Stimulated activated CD4-positive, alpha-beta T cell treated with anti-CD3 and anti-CD28 coated beads, Interleukin-15, amount 100 ng/mL, for 48 hours (primary cell): ENCODE measurements at regions not wholly inside any gene's neighbourhood (a gene's known extent, or its start where the extent isn't known, plus 50 kb on each side); places are given as distances from the start of the nearest gene placed in this dataset.
"Not testable (repeated sequence)": the region's sequence is repeated elsewhere in the genome, so short reads cannot be mapped to it uniquely, and the experiment has no call there.

ENCODE experiments used
- DNase-seq, 2 donors: peaks; one replicate each; pipeline ENCODE4 v3.0.0-alpha.2; 2020; ENCODE audit warnings: low read depth in 2 of 2

DNA sequence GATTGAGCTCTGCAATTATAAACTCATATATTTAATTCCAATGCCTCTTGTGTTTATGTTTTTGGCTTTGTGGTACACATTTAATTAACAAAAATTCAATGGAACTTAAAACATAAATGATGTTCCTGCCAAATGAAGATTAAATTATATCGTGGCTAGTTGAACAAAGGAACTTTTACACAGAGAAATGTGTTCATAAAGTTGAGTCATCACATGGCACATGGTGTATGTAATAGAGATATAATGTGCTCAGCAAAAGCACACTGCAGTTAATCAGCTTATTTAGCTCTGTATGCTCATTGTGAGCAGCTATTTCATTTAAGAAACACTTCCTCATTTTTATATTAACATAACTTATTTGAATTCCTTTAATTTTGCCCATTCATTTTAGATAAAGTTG lies 1295.6 kb upstream of the CITED2 start:
- DNase-seq = no peak

DNA sequence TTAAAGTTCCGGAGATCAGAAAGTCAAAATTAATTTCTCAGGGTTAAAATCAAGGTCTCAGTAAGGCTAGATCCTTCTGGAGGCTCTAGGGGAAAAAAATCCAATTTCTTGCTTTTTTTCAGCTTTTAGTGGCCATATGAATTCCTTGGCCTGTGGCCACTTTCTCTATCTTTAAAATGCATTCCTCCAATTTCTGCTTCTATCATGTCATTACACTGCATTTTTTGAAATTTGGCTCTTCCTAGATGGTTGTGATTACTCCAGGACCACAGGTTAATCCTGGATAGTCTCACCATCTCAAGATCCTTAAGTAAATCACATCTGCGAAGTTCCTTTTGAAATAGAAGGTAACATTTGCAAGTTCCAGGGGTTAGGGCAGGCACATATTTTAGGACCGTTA lies 1294.9 kb upstream of the CITED2 start:
- no peak for DNase-seq

- DNase-seq = no peak
Measured at GRCh38 chr6:140663772-140664171, 1289.3 kb upstream of the CITED2 start.

DNA sequence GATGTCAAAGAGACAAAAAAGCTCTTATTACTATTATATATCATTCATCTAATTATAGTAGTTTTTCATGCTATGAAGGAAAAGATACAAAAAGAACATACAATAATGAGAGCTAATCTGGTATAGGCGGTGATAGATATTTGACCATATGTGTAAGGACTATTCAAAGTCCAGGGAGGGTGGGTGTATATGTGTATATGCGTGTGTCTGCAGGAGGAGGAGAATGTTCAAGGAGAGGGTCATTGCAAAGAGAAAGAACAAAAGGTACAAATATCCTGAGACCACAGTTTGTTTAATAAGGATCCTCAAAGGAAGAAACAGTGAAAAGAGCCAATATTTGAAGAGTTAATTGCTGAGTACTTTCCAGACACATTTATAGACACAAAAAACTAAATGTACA lies 1288.6 kb upstream of the CITED2 start:
- no peak for DNase-seq

DNA sequence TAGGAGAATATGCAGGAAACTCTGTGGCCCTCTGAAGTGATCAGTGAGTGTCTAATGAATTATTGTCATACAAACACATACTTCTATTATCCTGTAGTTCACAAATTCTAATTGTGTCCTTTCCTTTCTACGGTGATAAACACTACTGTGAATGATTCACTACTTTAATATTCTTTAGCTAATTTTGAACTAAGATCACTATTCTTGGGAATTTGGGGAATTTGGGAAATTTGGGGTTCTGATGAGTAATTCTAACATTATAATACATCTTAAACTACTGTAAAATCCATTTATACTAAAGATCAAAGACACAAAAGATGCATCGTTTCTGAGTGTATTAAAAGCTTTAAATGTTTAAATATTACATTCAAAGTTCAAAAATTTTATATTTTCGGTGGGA lies 1287.2 kb upstream of the CITED2 start:
- DNase-seq = no peak

- no peak for DNase-seq
Measured at GRCh38 chr6:140660295-140660694, 1285.8 kb upstream of the CITED2 start.

DNA sequence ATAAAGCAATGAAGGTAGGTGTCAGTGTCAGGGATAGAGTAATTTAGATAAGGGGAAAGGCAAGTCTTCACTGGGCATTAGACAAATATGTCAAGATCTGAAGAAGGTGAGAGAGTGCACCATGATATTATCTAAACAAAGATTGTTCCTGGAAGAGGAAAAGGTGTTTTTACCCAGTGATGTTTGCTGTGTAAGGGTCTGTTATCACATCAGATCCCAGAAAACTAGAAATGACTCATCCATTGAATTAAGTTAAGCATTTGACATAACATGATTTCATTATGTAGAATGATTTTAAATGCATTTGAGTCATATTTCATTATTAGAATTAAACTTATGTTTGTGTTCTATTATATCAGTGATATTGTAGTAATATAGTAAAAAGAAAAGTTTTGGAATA lies 1279.5 kb upstream of the CITED2 start:
- no peak for DNase-seq

DNA sequence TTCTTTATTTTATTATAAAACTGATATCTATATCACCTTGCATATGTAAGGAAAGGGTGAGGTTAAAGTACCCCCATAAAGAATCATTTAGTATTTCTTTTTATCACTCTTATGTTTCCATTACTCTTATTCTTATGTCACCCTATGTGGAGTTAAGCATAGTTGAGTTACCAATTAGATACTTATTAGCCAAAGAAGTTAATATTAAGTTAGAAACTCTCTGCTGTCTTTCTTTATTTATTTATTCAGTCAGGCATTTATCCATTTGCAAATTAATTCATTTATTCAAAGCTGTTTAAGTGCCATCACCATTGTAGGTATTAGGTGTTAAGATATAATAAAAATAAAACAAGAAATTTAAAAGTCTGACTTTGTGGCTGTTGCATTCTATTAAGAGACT lies 1279.1 kb upstream of the CITED2 start:
- DNase-seq = no peak

DNA sequence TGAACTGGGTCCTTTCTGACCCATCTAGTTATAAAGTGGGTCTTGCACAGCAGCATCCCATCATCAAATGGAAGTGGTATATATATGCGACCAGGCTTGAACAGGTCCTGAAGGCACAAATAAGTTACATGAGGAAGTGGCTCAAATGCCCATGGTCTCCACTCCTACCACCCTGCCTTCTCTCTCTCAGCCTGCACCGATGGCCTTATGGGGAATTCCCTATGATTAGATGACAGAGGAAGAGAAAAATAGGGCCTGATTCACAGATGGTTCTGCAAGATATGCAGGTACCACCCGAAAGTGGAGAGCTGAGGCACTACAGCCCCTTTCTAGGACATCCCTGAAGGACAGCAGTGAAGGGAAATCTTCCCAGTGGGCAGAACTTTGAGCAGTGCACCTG lies 1275.1 kb upstream of the CITED2 start:
- not testable (repeated sequence) for DNase-seq

GRCh38 chr6:140647322-140647721 lies 1272.9 kb upstream of the CITED2 start:
- DNase-seq = not testable (repeated sequence)

DNA sequence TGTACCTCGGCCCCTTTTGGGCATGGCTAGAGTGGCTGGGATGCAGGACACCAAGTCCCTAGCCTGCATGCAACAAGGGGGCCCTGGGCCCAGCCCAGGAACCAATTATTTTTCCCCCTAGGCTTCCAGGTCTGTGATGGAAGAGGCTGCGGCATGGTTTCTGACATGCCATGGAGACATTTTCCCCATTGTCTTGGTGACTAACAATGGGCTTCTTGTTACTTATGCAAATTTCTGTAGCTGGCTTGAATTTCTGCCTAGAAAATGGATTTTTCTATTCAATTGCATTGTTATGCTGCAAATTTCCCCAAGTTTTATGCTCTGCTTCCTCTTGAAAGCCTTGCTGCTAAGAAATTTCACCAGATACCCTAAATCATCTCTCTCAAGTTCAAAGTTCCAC lies 1269.6 kb upstream of the CITED2 start:
- DNase-seq = no peak

GRCh38 chr6:140641412-140641811 lies 1267.0 kb upstream of the CITED2 start:
- no peak for DNase-seq

DNA sequence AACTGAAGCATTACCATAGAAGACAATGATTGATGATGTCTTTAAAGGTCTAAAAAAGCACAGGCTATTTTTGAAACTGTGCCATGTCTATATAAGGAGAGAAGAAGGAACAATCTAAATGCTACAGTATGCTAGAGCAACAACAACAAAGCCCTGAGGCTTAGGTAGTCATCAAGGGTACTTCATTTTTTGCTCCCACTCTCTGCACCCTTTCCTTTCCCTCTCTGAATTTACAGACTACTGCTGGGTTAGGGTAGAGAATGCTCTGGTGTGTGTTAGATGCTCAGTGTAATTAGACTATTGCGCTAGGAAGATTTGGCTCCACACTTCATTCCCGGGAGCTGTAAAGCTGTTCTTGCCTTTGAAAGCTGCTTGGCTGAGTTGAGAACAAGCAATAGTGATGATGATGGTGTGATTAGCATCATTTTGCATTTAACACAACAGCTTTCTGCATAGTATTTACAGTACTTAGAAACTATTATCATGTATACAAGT lies 1262.5 kb upstream of the CITED2 start:
- DNase-seq = no peak

GRCh38 chr6:140636271-140636907 lies 1261.9 kb upstream of the CITED2 start:
- no peak for DNase-seq

- no peak for DNase-seq
Measured at GRCh38 chr6:140627002-140627401, 1252.6 kb upstream of the CITED2 start.

DNA sequence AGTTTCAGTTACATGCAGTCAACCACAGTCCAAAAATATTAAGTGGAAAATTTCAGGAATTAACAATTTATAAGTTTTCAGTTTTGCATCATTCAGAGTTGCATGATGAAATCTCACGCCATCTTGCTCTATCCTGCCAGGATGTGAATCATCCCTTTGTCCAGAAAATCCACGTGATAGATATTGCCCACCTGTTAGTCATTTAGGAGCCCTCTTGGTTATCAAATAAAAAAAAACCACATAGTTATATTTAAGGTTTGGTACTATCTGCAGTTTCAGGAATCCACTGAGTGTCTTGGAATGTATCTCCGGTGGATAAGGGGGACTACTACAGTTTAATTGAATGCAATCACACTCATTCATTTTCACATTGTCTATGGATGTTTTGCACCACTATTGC lies 1249.0 kb upstream of the CITED2 start:
- DNase-seq = no peak

DNA sequence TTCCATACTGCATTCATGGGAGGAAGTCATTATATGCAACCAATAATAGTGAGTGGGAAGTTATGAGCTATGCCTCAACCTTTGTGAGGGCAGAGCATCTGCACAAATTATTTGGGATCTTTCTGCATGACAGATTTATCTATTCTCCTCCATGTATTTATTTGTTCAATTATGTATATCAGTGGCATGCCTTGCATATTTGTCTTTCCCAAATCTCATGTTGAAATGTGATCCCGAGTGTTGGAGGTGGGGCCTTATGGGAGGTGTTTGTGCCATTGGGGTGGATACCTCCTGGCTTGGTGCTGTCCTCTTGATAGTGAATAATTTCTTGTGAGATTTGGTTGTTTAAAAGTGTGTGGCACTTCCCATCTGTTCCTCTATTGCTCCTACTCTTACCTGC lies 1246.0 kb upstream of the CITED2 start:
- DNase-seq = no peak

- DNase-seq = no peak
Measured at GRCh38 chr6:140609956-140610355, 1235.5 kb upstream of the CITED2 start.

- no peak for DNase-seq
Measured at GRCh38 chr6:140609321-140609720, 1234.9 kb upstream of the CITED2 start.

DNA sequence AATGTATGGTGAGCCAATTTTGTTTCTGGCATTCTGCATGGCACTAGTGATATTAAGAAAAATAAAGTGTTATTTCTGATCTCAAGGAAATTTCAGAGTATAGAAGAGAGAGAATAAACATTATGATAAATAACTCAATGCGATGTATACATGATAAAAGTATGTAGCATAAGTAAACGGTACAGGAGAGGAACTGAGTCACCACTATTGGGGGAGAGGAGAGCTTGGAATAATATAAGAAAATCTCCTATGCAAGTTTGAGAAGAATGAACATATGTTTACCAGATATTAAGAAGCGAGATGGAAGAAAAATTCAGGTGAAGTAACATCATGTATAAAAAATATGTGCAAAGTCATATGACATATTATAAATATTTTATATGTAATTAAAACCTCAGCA lies 1230.3 kb upstream of the CITED2 start:
- DNase-seq = no peak

GRCh38 chr6:140602431-140603248 lies 1228.2 kb upstream of the CITED2 start:
- no peak for DNase-seq

GRCh38 chr6:140601021-140601808 lies 1226.8 kb upstream of the CITED2 start:
- no peak for DNase-seq

GRCh38 chr6:140599916-140600315 lies 1225.5 kb upstream of the CITED2 start:
- DNase-seq = no peak
